GM13976 (cell line): ENCODE measurements at regions not wholly inside any gene's neighbourhood (a gene's known extent, or its start where the extent isn't known, plus 50 kb on each side); places are given as distances from the start of the nearest gene placed in this dataset.

Source experiments
- DNase-seq: peaks from one replicate; pipeline ENCODE4 v3.0.0; 2012; ENCODE audit warnings: low spot score
- in situ Hi-C: fragments of 300-500 bp; cut with MboI; formaldehyde crosslinking; loops from one replicate; pipeline ENCODE4 v1.12.0; 2022; ENCODE audit warnings: low sequenced_read_pairs, mixed read lengths, inconsistent platforms; ENCODE audit not compliant: unreplicated experiment
- TF ChIP-seq, protein P1 (sequence below): IDR thresholded peaks from 2 replicates; pipeline ENCODE4 v1.5.1; 2012; ENCODE audit warnings: borderline replicate concordance, mild to moderate bottlenecking; ENCODE audit not compliant: insufficient read depth; ENCODE audit errors: extremely low read depth, missing control alignments, control extremely low read depth

DNA sequence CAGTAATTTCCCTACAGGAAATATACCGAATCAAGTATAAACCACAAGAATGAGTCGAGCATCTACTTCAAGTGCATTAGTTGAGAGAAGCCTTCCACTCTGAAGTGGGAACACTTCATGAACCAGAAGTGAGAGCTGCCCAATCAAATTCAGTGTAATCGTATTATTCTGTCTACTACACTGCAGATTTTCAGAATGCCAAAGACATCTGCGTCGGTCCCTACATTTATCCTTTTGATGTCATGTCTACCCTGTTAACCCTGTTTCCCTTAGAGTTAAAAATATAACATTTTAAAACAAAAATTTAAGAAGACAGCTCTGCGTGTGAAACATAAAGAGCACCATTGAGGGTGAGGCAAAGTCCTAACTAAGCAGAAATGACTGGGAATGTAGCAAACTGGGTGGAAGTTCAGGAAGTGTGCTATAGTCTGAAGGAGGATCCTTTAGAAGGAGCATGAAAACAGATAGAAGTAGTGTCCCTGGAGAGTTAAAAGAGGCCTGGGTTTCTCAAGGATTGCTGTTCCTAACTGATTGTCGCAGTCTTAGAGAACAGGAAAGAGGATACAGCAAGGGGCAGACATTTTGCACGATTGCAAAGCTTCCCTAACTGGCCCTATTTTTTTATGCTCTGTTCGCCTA lies 291.2 kb downstream of the PTPRC start:
- in situ Hi-C loops, result no loop called here
- DNase-seq, result no peak
- TF ChIP-seq, protein P1, sequence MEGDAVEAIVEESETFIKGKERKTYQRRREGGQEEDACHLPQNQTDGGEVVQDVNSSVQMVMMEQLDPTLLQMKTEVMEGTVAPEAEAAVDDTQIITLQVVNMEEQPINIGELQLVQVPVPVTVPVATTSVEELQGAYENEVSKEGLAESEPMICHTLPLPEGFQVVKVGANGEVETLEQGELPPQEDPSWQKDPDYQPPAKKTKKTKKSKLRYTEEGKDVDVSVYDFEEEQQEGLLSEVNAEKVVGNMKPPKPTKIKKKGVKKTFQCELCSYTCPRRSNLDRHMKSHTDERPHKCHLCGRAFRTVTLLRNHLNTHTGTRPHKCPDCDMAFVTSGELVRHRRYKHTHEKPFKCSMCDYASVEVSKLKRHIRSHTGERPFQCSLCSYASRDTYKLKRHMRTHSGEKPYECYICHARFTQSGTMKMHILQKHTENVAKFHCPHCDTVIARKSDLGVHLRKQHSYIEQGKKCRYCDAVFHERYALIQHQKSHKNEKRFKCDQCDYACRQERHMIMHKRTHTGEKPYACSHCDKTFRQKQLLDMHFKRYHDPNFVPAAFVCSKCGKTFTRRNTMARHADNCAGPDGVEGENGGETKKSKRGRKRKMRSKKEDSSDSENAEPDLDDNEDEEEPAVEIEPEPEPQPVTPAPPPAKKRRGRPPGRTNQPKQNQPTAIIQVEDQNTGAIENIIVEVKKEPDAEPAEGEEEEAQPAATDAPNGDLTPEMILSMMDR, result no peak

DNA sequence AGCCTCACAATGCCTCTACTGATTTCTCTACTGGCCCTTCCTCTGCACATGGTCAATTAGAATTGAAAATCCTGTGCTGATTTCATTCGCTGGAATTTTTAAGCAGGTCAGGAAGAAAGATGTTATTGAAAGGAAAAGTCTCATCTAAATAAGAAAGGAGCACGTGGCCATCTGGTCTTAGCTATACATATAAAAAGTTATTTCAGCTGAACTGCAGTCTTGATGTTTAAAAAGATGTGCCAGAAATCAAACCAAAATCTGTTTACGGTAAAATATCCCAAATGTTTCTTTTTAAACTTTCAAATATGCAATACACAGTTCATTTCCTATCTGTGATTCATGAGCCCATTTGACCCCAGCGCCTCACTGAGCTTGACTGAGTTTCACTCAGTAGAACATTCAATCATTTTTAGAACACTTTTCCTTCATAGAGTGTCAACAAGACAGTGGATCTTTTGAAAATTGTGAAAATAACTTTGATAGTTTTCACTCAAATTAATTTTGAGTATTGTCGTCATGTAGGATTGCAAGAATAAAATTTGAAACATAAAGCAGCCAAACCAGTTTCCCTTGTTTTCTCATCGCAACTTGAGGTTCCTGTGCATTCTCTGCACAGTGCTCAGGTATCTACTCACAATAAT lies 293.6 kb downstream of the PTPRC start:
- TF ChIP-seq, protein P1, result no peak
- in situ Hi-C loops, result no loop called here
- no peak for DNase-seq

DNA sequence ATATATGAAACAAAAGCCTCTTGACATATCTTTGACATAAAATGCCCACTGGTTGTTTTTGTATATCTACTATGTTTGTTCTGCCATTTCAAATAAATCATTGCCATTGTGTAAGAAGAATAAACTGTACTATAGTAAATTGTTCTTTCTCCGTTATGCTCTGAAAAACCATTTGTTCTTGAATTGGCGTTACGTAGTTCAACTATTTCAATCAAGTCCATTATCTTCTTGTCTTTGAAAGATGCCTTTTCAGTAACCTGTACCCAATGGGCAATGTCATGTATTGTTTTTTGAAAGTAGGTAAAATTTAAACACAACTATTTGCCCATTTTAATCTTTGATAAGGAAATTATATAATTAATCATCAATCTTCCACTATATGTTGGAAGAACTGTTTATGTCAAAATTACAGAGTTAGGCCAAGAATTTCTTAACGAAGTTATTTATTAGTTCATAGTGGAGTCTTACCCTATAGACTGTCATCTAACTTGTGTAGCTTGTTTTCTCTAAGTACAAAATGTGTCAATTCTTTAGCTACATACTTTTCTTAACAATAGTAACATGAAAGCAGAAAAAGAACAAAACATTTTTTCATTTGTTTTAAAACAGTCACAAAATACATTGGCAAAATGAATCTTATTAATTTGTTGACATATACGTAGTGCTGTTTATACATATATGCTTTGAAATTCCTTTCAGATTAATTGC lies 294.8 kb downstream of the PTPRC start:
- in situ Hi-C loops, result no loop called here
- no peak for DNase-seq
- TF ChIP-seq, protein P1, result no peak

GRCh38 chr1:198934426-198934825 lies 295.6 kb downstream of the PTPRC start:
- in situ Hi-C loops, result no loop called here
- TF ChIP-seq, protein P1, result no peak
- DNase-seq, result no peak

- in situ Hi-C loops, result no loop called here
- no peak for DNase-seq
- TF ChIP-seq, protein P1, result no peak
Observed at GRCh38 chr1:198934901-198935305, 296.1 kb downstream of the PTPRC start.

DNA sequence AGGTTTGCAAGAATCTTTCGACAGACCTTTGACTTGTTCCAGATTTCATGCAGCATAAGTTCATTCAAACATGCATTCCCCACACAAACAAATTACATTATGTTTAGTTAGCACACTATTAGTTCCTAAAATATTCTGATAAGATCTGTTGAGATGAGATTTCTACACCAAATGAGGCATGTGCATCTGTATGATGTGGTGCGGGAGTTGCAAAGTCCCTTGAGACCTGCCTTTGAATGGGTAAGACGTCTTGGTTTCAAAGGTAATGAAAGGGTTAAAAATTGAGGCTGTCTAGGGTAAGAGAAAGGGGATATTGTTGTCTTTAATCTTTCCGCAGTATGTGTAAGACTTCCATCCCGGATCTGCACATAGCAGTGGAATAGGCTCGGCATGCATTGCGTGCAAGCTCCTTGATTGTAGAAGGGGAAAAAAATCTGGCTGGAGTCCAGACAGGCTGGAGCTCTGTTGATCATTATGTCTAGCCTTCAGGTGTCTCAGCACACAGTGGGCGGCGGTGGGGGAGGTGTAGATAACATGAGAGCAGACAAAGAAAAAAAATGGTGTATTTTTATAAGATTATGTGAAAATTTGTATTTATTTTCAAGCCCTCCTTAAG lies 296.6 kb downstream of the PTPRC start:
- DNase-seq, result no peak
- TF ChIP-seq, protein P1, result no peak
- in situ Hi-C loops, result no loop called here
